ENCODE measurements at regions not wholly inside any gene's neighbourhood (a gene's known extent, or its start where the extent isn't known, plus 50 kb on each side); places are given as distances from the start of the nearest gene placed in this dataset.
"Not testable (repeated sequence)": the region's sequence is repeated elsewhere in the genome, so short reads cannot be mapped to it uniquely, and the experiment has no call there.

- no peaks in the 10 kb centered on the region for H3K36me3 ChIP-seq (ENCODE audit: insufficient read depth, low read length)
- no peaks in the 10 kb centered on the region for H3K4me1 ChIP-seq (ENCODE audit: insufficient read depth, low read length)
- H3K9ac ChIP-seq (ENCODE audit: low read depth, low read length): no peak overlapping the region
- H3K9me3 ChIP-seq (ENCODE audit: control insufficient read depth, insufficient read depth, low read length): no peaks in the 10 kb centered on the region; the same call in 1 of the 2 replicates
These were observed 284.6 kb upstream of the KCND2 start for GRCh38 chr7:119988401-119988800.

- Histone ChIP-seq H3K9ac (ENCODE audit: low read depth, low read length) (no peak overlapping the region), H3K4me1 (ENCODE audit: insufficient read depth, low read length) (no peaks in the 10 kb centered on the region), H3K36me3 (ENCODE audit: insufficient read depth, low read length) (no peaks in the 10 kb centered on the region), H3K9me3 (ENCODE audit: control insufficient read depth, insufficient read depth, low read length) (no peaks in the 10 kb centered on the region)
These were observed 278.0 kb upstream of the KCND2 start for GRCh38 chr7:119994928-119995327.

DNA sequence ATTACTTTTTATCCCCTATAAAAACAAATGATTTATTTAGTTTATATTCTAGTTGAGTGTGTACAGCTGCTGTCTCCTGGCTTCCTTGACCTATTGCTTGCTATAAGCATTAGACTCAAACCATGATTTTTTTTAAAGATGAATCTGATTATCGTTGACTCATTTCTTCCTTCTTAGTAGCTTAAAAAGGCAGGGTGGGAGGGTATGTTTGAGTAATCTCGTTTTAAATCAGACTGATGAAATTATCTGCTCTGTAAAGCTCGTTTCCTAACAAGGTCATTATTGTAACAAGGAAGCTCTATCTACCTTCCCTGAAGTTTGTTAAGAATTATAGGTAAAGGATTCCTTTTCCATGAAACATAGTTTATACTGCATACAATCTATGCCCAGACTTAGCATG lies 276.3 kb upstream of the KCND2 start:
- no peaks in the 10 kb centered on the region for H3K9me3 ChIP-seq (ENCODE audit: control insufficient read depth, insufficient read depth, low read length)
- no peaks in the 10 kb centered on the region for H3K36me3 ChIP-seq (ENCODE audit: insufficient read depth, low read length)
- H3K4me1 ChIP-seq (ENCODE audit: insufficient read depth, low read length): no peaks in the 10 kb centered on the region
- no peak overlapping the region for H3K9ac ChIP-seq (ENCODE audit: low read depth, low read length)

GRCh38 chr7:119999738-120000475 lies 273.1 kb upstream of the KCND2 start:
- H3K9me3 ChIP-seq (ENCODE audit: control insufficient read depth, insufficient read depth, low read length): no peaks in the 10 kb centered on the region
- H3K36me3 ChIP-seq (ENCODE audit: insufficient read depth, low read length): no peaks in the 10 kb centered on the region
- H3K4me1 ChIP-seq (ENCODE audit: insufficient read depth, low read length): no peaks in the 10 kb centered on the region
- no peak overlapping the region for H3K9ac ChIP-seq (ENCODE audit: low read depth, low read length)

- H3K9me3 ChIP-seq (ENCODE audit: control insufficient read depth, insufficient read depth, low read length): no peaks in the 10 kb centered on the region
- H3K36me3 ChIP-seq (ENCODE audit: insufficient read depth, low read length): no peaks in the 10 kb centered on the region
- no peaks in the 10 kb centered on the region for H3K4me1 ChIP-seq (ENCODE audit: insufficient read depth, low read length)
- no peak overlapping the region for H3K9ac ChIP-seq (ENCODE audit: low read depth, low read length)
These were observed 267.3 kb upstream of the KCND2 start for GRCh38 chr7:120005720-120006119.

DNA sequence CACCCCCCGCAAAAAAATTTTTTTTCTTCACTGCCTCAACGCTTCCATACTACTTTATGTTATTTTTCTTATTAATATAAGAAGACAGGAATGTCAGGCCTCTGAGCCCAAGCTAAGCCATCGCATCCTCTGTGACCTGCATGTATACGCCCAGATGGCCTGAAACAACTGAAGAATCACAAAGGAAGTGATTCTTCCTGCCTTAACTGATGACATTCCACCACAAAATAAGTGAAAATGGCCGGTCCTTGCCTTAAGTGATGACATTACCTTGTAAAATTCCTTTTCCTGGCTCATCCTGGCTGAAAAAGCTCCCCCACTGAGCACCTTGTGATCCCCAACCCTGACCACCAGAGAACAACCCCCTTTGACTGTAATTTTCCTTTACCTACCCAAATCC lies 258.7 kb upstream of the KCND2 start:
- H3K9ac ChIP-seq (ENCODE audit: low read depth, low read length); H3K36me3 ChIP-seq (ENCODE audit: insufficient read depth, low read length); H3K9me3 ChIP-seq (ENCODE audit: control insufficient read depth, insufficient read depth, low read length): not testable (repeated sequence)
- H3K4me1 ChIP-seq (ENCODE audit: insufficient read depth, low read length): peaks cover 25% of the 10 kb centered on the region

- no peaks in the 10 kb centered on the region for H3K9me3 ChIP-seq (ENCODE audit: control insufficient read depth, insufficient read depth, low read length)
- no peaks in the 10 kb centered on the region for H3K36me3 ChIP-seq (ENCODE audit: insufficient read depth, low read length)
- H3K4me1 ChIP-seq (ENCODE audit: insufficient read depth, low read length): peaks cover 25% of the 10 kb centered on the region
- no peak overlapping the region for H3K9ac ChIP-seq (ENCODE audit: low read depth, low read length)
These were observed 258.0 kb upstream of the KCND2 start for GRCh38 chr7:120014925-120015465.

- peaks cover 5% of the 10 kb centered on the region; the same call in 1 of the 2 replicates for H3K4me1 ChIP-seq (ENCODE audit: insufficient read depth, low read length)
These were observed 251.9 kb upstream of the KCND2 start for GRCh38 chr7:120021085-120021484.

GRCh38 chr7:120023494-120024167 lies 249.3 kb upstream of the KCND2 start:
- Histone ChIP-seq H3K9me3 (ENCODE audit: control insufficient read depth, insufficient read depth, low read length) (no peaks in the 10 kb centered on the region), H3K4me1 (ENCODE audit: insufficient read depth, low read length) (peaks cover 3% of the 10 kb centered on the region; the same call in 1 of the 2 replicates), H3K9ac (ENCODE audit: low read depth, low read length) (no peak overlapping the region), H3K36me3 (ENCODE audit: insufficient read depth, low read length) (no peaks in the 10 kb centered on the region)

More at GRCh38 chr7:120021085-120021484, 251.9 kb upstream of the KCND2 start:
- H3K9ac ChIP-seq (ENCODE audit: low read depth, low read length): no peak overlapping the region
- no peaks in the 10 kb centered on the region for H3K9me3 ChIP-seq (ENCODE audit: control insufficient read depth, insufficient read depth, low read length)
- no peaks in the 10 kb centered on the region for H3K36me3 ChIP-seq (ENCODE audit: insufficient read depth, low read length)

DNA sequence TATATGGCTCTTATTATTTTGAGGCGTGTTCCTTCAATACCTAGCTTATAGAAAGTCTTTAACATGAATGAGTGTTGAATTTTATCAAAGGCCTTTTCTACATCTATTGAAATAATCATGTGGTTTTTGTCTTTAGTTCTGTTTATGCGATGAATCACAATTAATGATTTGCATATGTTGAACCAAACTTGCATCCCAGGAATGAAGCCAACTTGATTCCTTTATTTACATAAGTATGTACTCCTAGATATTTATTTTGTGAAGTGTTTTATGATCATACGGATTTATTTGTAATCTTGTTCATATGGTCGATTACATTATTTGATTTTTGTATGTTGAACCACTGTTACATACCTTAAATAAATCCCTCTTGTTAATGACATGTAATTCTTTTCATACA lies 244.3 kb upstream of the KCND2 start:
- no peaks in the 10 kb centered on the region for H3K9me3 ChIP-seq (ENCODE audit: control insufficient read depth, insufficient read depth, low read length)
- H3K36me3 ChIP-seq (ENCODE audit: insufficient read depth, low read length): no peaks in the 10 kb centered on the region
- peaks cover 10% of the 10 kb centered on the region; the same call in 1 of the 2 replicates for H3K4me1 ChIP-seq (ENCODE audit: insufficient read depth, low read length)
- no peak overlapping the region for H3K9ac ChIP-seq (ENCODE audit: low read depth, low read length)

DNA sequence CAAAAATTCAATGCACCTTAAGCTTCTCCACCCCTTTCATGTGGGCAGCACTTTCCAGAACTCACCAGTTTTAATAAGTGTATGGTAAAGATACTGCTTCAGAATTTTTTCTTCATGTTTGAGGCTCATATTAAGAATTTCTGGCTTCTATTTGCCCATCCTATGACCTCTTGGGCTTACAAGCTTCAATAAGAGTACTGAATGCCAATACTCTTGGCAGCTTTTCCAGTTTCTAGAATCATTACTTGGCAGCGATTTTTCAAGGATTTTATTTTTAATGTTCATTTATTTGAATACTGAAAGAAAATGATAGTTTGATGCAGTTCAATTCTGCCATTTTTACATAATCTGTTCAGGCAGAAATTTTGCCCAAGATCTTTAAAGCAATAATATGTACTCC lies 242.1 kb upstream of the KCND2 start:
- Histone ChIP-seq H3K9ac (ENCODE audit: low read depth, low read length) (no peak overlapping the region), H3K9me3 (ENCODE audit: control insufficient read depth, insufficient read depth, low read length) (no peaks in the 10 kb centered on the region), H3K4me1 (ENCODE audit: insufficient read depth, low read length) (peaks cover 10% of the 10 kb centered on the region; the same call in 1 of the 2 replicates), H3K36me3 (ENCODE audit: insufficient read depth, low read length) (no peaks in the 10 kb centered on the region)

GRCh38 chr7:120033114-120033513 lies 239.9 kb upstream of the KCND2 start:
- H3K9me3 ChIP-seq (ENCODE audit: control insufficient read depth, insufficient read depth, low read length): no peaks in the 10 kb centered on the region
- peak overlapping the region; percentile 22; the same call in 1 of the 2 replicates for H3K9ac ChIP-seq (ENCODE audit: low read depth, low read length)
- H3K4me1 ChIP-seq (ENCODE audit: insufficient read depth, low read length): peaks cover 10% of the 10 kb centered on the region; the same call in 1 of the 2 replicates
- no peaks in the 10 kb centered on the region for H3K36me3 ChIP-seq (ENCODE audit: insufficient read depth, low read length)

- no peaks in the 10 kb centered on the region for H3K36me3 ChIP-seq (ENCODE audit: insufficient read depth, low read length)
- H3K9me3 ChIP-seq (ENCODE audit: control insufficient read depth, insufficient read depth, low read length): peaks cover 6% of the 10 kb centered on the region; the same call in 1 of the 2 replicates
- H3K4me1 ChIP-seq (ENCODE audit: insufficient read depth, low read length): no peaks in the 10 kb centered on the region
- H3K9ac ChIP-seq (ENCODE audit: low read depth, low read length): no peak overlapping the region
These were observed 233.8 kb upstream of the KCND2 start for GRCh38 chr7:120039138-120039537.

GRCh38 chr7:120041798-120042197 lies 231.2 kb upstream of the KCND2 start:
- Histone ChIP-seq H3K36me3 (ENCODE audit: insufficient read depth, low read length) (no peaks in the 10 kb centered on the region), H3K9me3 (ENCODE audit: control insufficient read depth, insufficient read depth, low read length) (peaks cover 6% of the 10 kb centered on the region; the same call in 1 of the 2 replicates)

DNA sequence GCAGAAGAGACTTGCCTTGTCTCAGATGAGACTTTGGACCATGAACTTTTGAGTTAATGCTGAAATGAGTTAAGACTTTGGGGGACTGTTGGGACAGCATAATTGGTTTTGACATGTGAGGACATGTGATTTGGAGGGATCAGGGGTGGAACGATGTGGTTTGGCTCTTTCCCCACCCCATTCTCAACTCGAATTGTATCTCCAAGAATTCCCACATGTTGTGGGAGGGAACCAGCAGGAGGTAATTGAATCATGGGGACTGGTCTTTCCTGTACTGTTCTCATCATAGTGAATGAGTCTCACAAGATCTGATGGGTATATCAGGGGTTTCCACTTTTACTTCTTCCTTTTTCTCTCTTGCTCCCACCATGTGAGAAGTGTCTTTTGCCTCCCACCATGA lies 229.7 kb upstream of the KCND2 start:
- H3K4me1 ChIP-seq (ENCODE audit: insufficient read depth, low read length): peaks cover 10% of the 10 kb centered on the region
- peaks cover 6% of the 10 kb centered on the region; the same call in 1 of the 2 replicates for H3K9me3 ChIP-seq (ENCODE audit: control insufficient read depth, insufficient read depth, low read length)
- no peaks in the 10 kb centered on the region for H3K36me3 ChIP-seq (ENCODE audit: insufficient read depth, low read length)
- no peak overlapping the region for H3K9ac ChIP-seq (ENCODE audit: low read depth, low read length)

More at GRCh38 chr7:120041798-120042197, 231.2 kb upstream of the KCND2 start:
- peaks cover 10% of the 10 kb centered on the region for H3K4me1 ChIP-seq (ENCODE audit: insufficient read depth, low read length)
- H3K9ac ChIP-seq (ENCODE audit: low read depth, low read length): no peak overlapping the region
